Muscle of back (tissue), 3 donors: ENCODE measurements at regions not wholly inside any gene's neighbourhood (a gene's known extent, or its start where the extent isn't known, plus 50 kb on each side); places are given as distances from the start of the nearest gene placed in this dataset.

Source experiments
- DNase-seq, 3 donors: peaks; one replicate each; pipeline versions ENCODE4 v3.0.0 to v3.0.0-alpha.2; 2013

DNA sequence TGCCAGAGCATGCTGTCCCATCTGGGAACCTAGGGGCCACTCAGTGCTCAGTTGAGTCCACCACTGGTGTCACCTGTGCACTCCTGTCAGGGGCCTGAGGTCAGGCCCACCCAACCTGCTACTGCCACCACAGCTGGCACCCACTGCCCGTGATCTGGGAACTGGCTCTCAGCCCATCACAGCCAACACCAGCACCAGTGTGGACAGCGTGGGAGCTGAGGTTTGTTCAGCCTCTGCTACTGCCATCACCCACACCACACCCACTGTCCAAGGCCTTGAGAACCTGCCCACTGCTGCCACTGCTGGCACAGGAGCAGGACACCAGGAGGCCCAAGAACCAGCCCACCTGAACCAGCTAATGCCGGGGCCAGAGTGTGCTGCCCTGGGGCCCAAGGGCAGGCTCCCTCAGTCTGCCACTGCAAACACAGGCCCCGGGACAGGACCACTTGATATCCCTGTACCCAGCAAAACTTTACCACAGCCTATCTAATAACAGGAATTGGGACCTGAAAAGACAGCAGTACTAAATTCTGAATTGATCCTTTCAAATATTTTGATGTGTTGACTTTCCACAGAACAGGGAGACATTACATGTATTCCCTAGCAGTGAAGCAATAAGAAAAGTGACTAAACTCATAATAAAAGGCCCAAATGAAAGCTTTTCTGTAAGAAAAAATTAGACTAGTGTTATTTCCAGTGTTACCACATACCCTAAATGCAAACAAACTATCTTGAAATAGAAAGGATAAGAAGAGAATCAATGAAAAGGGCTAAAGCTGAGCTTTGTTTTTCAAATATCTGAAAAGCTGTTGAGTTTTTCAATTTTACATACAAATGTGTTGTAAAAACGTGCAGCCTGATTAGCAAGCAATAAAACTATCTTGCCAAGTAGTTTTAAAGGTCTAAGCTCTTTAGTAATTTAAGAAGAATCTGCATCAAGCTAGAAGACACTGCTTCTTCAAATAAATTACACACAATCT is 640.7 kb downstream of the METTL4 start:
- DNase-seq, result no peak

DNA sequence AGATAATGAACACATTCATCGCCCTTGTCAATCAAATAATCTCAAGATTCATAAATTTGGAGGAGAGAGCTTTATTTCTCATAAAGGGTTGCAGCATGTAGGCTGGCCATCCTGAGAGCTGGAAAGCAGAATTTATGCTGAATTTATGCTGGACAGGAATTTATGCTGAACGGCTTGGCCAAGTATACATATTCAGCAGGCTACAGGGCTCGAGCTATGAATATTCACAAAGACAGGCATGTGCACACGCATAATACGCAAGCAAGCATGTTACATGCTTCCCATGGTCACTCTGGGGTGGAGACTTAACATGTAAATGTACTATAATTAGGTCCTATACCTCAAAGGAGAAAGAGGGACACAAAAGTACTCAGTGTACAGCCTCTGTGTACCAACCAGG is 618.8 kb downstream of the METTL4 start:
- DNase-seq, result no peak

DNA sequence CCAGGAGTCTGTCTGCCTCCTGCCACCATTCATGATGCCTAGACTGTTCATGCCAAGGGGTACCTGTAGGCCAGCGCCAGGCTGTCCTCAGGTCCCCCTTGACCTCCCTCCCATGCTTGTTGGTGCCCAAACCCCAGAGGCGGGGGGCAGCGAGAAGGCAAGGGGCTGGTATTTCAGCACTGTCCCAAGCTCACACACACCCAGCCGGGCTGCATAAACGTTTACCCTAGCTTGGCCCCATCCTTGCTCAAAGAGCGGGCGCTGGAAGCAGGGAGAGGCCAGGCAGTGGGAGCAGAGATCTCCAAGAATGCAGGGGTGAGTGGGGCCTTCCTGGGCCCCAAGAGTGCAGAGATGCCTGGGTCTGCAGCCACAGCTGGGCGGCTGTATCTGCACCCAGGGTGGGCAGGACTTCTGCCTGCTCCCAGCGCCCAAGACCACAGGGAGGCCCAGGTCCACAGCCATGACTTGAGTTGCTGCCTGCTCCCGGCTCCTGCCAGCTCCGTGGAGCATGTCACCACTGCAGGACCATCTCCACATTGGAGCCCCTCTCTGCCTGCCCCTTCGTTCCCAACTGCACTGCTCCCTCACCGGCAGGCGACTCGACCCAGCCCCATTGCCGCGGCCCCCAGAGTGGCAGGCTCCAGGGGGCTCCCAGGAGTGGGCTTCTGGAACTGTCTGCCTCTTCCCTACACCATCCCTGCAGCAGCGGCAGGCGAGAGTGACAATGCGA is 616.6 kb downstream of the METTL4 start:
- no peak for DNase-seq

DNA sequence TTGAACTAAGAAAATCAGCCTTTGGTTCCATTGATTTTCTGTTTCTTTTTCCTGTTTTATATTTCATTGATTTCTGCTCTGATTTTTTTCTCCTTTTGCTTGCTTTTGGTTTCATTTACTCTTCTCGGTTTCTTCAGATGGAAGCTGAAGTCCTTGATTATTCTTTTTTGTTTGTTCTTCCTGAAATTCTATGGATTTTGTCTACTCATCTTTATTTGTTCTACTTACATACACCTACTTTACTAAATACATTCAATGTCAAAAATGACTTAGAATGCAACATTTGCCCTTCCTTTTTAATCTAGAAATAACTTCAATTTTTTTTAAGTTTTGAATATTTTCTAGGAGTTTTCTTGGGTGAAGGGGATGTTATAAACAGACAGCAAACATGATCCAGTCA is 612.5 kb downstream of the METTL4 start:
- DNase-seq, result no peak

DNA sequence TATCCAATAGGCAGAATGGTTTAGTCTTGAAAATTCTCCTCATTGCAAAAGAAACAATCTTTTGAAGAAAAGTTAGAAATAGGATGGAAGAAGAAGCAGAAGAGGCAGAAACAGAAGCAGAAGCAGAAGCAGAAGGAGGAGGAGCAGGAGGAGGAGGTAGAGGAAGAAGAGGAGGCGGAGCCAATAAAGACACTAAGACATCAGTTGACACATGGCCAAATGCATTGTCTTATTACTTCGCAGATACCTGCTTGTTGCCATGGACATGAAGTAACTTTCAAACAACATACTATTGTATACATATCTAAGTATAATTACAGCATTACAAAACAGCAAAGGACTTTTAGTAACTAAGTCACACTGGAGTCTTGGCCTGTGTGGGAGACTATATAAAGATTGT is 606.3 kb downstream of the METTL4 start:
- DNase-seq, result no peak

DNA sequence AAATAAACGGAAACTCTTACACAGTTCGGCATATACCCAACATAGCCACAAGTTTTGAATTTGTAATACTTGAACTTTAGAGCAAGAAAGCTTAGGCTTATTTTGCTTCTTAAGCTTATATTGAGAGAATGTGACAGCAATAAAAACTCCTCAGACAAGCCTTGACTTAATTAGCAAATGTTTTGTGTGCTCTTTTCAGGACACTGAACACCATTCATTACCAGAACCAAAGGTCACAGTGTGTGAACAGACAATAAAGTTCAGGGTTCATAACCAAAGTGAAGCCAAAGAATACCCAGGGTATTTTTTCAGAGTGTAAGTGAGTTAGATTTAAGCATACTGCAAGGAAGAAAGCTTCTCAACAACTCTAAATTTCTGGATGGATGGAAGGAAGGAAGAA is 605.8 kb downstream of the METTL4 start:
- no peak for DNase-seq

DNA sequence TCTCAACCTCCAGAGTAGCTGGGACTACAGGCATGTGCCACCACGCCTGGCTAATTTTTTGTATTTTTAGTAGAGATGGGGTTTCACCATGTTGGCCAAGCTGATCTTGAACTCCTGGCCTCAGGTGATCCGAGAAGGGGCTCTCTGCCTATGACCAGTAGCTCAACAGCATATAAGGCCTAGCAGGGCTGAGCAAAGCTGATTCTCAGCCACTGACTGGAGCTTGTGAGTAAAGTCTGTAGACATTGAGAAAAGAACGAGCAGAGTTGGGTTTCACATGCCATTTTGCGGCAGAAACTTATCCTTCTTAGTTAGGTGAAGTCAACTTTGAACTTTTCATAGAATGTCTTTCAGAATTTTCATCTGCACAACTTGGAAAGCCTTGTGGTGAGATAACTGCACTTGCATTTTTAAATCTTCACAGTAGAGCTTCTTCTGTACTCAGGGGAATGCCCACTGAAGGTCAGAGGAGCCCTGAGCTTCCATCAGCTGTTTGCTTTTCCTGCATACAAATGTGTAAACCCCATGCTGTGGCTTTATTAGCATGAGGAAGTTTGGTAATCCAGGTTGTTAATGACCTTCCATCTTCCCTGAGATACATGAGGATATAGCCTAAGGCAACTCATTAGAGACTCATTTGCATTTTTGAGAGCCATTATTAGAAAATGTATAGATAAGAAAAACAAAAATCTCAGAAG is 602.4 kb downstream of the METTL4 start:
- DNase-seq, result no peak

DNA sequence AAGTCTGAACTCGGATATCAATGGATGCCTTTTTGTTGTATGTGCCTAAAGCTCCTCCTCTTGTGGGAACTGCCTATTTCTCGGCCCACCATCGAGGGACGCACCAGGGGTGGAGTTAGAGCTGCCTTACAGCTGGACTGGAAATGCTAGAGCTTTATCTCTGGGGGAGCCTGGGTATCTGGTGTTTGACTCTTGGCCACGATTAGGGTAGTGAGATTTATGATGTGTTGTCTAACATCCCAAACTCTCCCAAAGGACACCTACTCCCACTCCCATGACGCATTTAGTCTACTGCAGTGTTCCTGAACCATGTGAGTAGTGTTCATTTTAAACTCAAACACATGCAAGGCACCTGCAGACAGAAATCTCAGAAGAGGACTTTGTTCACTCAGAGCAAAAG is 594.8 kb downstream of the METTL4 start:
- DNase-seq, result no peak

DNA sequence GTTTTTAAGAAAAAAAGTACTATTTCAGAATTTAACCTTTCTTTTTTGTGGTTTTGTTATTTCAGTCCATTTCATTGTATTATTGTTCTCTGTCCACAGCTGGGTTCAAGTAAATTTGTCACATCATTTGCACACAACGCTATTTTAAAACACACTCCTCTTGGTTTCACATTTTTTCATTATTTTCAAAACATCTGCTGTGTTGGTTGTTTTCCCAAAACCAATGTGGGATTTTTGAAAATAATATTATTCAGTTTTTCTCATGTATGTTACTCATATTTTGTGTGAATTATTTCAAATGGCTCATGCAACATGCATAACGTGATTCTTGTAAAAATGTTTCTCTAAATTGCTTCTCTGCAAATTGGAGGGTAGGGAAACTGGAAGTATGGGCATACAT is 589.2 kb downstream of the METTL4 start:
- DNase-seq, result peak in 2 of 3 donors; percentile 4 to 26

DNA sequence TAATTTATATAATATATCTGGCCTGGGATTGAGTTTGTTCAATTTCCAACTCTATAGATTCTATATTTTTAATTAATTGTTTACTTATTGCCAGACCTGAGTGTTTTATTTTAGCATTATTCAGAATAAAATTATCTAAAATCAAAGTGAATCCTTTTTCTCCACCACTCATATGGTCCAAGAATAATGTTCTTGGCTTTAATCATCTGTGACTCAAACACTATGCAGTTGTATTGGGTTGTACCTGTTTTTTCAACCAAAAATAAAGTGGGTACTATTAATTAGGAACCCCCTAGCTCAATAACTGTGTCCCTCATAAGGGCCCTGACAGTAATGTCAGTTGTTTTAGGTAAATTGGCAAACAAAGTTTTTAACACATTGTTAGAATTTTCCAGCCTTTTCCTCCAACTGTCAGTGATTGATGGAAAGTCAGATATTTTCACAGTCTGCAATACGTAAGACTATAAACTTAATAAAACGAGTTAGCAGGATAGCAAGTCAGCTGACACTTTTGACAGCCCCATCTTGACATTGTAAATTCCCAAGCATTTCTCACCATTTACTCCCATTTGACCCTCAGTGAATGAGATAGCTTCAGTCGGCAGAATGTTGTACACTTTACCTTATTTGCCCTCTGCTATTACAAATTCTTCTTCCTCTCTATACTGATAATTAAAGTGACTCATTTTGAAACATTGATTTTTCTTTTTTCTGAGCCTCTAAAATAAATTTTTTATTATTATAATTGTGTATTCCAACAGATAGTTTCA is 587.4 kb downstream of the METTL4 start:
- DNase-seq, result no peak

DNA sequence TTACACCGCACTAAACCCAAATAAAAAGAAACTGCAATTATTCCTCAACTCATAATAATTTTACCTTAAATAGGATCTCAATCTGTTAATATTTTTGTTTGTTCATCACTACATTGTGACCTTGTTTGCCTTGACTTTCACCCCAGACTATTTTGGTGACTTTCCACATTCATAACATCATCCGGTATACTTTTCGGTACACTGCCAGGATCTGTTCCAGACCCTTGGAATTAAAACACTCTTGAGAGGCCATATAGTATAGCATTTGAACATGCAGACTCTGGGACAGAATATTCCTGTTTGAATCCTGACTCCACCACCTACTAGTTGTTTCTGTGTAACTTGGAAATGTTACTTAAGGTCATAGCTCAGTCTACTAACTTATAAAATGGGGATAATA is 577.4 kb downstream of the METTL4 start:
- peak in 2 of 3 donors; percentile 26 to 68 for DNase-seq

DNA sequence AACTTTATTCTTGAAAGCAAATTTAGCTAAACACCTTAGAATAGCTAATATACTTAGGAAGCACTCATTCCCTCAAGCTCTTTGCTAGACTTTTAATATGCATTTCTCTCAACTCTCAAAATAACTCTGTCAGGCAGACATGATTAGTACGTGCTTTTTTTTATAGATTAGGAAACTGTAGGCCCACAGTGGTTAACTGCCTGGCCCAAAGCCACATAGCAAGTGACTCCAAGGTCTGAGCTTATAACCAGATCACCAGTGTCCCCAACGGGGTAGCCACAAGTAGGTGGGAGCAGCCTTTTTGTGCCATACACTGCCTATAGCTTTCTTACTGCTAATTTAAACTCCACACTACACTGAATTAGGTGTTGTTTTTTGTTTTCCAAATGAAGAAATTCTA is 576.8 kb downstream of the METTL4 start:
- no peak for DNase-seq

DNA sequence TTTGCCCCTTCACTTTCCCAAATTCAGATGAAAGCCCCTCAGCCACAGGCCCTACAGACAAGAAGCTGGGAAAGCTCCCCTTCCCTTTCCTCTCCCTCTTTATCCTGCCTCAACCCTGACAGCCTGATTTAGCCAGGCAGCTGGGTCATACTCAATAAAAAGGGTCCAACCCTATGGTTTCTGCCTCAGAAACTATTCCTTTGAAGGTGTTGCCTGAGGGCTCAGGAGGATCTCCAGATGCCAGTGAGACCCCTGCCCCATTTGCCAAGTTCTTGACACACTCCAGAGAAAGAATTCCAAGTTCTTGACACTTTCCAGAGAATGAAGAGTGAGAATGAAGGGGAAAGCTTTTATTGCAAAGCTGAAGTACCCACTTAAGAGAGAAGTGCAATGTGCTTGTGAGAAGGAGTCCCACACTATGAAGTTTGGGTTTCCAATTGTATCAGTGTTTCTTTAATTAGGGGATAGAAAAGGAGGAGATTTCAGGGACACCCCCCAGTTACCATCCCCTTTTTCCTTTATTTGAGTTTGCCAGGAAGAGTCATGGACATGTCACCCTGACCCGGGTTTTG is 576.2 kb downstream of the METTL4 start:
- no peak for DNase-seq

DNA sequence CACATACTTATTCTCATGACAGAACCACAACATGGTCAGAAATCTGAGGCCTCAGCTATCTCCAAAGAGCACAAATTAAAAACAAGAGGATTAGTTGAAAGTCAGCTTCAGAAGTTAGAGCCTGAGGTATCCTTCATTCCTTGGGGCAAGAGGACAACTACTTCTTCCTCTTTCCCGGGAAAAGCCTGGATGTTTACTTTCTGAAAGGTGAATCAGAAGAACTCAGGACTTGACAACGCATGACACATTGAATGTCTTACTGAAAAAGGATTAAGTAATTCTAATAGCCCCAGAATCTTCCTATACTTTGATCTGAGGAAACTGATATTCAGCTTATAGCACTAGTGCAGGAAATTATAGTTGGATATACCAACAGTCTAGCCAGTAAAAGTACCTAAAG is 573.2 kb downstream of the METTL4 start:
- DNase-seq, result no peak

DNA sequence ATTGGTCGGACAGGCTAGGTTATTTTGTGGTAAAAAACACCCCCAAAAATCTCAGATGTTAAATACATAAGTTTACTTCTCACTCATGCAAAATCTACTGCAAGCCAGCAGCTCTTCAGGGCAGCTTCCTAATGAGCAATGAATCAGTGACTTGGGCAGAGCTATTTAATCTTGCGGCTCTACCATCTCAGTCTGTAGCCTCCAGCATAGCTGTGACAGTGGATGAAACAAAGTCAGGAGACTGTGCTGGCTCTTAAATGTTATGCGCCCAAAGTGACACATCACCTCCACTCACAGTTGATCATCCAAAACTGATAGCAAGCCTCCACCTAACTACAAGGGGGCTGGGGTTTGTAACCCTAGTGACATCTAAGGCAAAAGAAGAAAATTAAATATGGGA is 571.9 kb downstream of the METTL4 start:
- no peak for DNase-seq

DNA sequence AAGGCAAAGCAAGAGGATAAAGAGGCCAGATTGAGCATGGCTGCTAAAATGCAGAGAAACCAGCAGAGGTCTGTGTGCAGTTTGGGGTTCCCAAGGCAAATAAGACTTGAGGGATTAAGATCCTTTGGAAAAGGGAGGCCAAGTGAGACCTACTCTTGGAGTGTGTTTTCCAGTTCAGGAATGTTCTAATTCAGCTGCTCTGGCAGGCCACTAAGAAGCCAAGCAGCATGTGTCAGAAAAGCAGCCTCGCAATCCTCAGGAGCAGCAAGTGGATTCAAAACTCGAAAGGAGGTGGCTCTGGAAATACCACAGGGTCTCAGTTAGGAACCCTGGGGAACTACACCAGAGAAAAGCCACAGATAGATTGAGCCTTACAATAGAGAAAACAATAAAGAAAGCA is 569.2 kb downstream of the METTL4 start:
- DNase-seq, result peak in 2 of 3 donors; percentile 7 to 48

DNA sequence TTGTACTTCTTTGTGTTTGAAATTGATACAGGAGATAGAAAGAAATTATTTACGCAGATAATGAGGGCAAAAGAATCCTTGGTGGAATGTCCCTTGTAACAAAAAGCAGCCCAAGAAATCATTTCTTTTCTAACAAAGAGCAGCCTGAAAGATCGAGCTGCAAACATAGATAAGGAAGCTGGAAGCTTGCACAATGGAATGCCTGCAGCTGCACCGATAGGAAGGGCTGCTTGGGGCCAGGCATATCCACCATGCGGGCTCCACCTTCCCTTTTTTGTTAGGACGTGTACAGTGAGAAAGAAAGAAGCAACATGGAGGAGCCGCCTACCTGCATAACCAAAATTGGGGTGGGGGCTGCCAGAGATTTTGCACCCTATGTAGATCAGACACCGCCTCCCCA is 568.7 kb downstream of the METTL4 start:
- peak in 1 of 3 donors; percentile 8 for DNase-seq

DNA sequence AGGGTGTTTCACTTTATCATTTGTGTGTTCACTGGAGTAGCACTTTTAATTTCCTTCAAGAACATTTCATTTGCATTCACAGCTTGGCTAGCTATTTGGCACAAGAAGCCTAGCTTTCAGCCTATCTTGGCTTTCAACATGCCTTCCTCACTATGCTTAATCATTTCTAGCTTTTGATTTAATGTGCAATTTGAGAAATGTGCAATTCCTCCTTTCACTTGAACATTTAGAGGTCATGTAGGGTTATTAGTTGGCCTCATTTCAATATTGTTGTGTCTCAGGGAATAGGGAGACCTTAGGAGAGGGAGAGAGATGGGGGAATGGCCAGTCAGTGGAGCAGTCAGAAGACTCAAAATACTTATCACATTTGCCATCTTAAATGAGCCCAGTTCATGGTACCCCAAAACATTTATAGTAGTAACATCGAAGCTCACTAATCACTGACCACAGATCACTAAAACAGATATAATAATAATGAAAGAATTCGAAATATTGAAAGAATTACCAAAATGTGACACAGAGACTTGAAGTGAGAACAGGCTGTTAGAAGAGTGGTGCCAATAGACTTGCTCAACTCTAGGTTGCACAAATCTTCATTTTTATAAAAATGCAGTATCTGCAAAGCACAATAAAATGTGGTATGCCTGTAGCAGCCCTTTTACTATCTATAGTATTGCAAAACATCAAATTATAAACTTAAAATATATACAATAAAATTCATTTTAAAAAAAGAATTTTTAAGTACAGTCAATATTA is 561.2 kb downstream of the METTL4 start:
- DNase-seq, result no peak

DNA sequence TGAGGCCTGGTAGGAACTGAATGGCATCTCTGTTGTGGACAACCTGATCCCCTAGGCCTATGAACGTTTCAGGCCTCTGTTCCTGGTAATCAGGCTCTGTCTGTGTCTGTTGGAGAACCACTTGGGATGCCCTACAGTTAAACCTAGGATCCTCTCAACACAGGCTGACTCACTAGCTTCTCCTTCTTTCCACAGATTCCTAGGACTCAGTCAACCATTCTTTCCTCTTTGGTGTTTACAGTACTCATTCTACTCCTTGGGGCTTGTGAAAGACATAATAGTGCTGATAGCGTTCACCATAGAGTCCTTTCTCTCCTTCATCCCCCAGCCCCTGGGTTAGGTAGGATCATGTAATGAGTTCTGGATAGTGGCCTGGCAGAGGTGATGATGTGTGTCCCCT is 544.3 kb downstream of the METTL4 start:
- DNase-seq, result no peak

DNA sequence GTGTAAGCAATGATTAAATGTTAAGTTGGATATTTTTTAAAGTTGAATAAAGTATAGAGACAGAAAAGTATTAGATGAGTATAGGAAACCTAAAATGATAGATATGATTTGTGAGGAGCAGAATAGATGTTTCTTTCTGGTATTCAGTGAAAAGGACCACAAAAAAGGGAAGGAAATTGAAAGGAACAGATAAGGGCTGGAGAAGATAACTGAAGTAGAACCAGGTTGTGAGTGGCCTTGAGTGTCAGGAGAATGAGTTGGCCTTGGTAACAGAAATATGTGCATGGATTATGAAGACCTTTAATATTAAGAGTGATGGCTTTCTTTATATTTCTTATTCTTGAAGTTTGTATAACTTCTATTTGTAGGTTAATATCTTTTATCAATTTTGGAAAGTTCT is 543.5 kb downstream of the METTL4 start:
- DNase-seq, result no peak

DNA sequence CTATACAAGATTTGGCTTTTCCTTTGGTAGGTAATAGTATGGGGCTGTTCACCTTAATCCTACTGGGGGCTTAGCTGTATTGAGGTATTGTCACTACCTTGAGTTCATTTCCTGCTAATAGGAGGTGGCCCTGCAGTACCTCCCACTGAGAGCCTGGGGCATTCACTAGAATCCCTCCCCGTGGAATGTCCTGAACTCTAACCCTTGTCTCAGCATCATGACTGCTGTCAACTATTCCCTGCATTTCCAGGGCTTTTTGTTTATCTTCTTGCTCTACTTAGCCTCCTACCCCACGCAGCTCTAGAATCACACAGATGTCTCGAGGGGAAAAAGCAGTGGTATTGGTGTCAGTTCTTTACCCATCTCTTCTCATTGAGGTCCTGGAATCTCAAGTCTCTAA is 542.3 kb downstream of the METTL4 start:
- DNase-seq, result no peak
